Astrocyte (in vitro differentiated cells and primary cell): ENCODE measurements at regions not wholly inside any gene's neighbourhood (a gene's known extent, or its start where the extent isn't known, plus 50 kb on each side); places are given as distances from the start of the nearest gene placed in this dataset.

Experiments used
- DNase-seq: peaks from one replicate; pipeline ENCODE4 v3.0.0-alpha.2; 2010; ENCODE audit warnings: low read depth
- FAIRE-seq: peaks from 2 replicates; lab custom pipeline; 2011; peaks lifted over from hg19 to GRCh38; lab: Jason Lieb, UNC
- H2AFZ ChIP-seq: 2 replicates; pipeline ENCODE4 v1.6.0; 2012; ENCODE audit warnings: low read depth, low read length, inconsistent platforms
- H3K27ac ChIP-seq: 2 replicates; pipeline ENCODE4 v1.5.1; 2011; ENCODE audit warnings: low read depth, low read length, inconsistent platforms
- H3K27me3 ChIP-seq: 2 replicates; pipeline ENCODE4 v1.6.0; 2011; ENCODE audit warnings: low read length, inconsistent platforms; ENCODE audit not compliant: insufficient read depth
- H3K36me3 ChIP-seq: 2 replicates; pipeline ENCODE4 v1.5.1; 2011; ENCODE audit warnings: low read length, inconsistent platforms; ENCODE audit not compliant: insufficient read depth
- H3K4me1 ChIP-seq: 2 replicates; pipeline ENCODE4 v1.5.1; 2011; ENCODE audit warnings: low read length, inconsistent platforms; ENCODE audit not compliant: insufficient read depth
- H3K4me2 ChIP-seq: 2 replicates; pipeline ENCODE4 v1.6.0; 2012; ENCODE audit warnings: low read length, inconsistent platforms
- H3K4me3 ChIP-seq: 2 replicates; pipeline ENCODE4 v1.5.1; 2011; ENCODE audit warnings: low read depth, mild to moderate bottlenecking, low read length, inconsistent platforms; ENCODE audit not compliant: insufficient read depth
- H3K79me2 ChIP-seq: 2 replicates; pipeline ENCODE4 v1.6.0; 2012; ENCODE audit warnings: mild to moderate bottlenecking, low read length, inconsistent platforms; ENCODE audit not compliant: insufficient read depth
- H3K9ac ChIP-seq: 2 replicates; pipeline ENCODE4 v1.6.0; 2012; ENCODE audit warnings: mild to moderate bottlenecking, low read length, inconsistent platforms
- H3K9me3 ChIP-seq: 2 replicates; pipeline ENCODE4 v1.5.1; 2012; ENCODE audit warnings: low read depth, mild to moderate bottlenecking, low read length, inconsistent platforms; ENCODE audit not compliant: insufficient read depth
- H4K20me1 ChIP-seq: 2 replicates; pipeline ENCODE4 v1.6.0; 2012; ENCODE audit warnings: low read length, inconsistent platforms; ENCODE audit not compliant: insufficient read depth
- H3K27ac Mint-ChIP-seq: one replicate; pipeline ENCODE4 v1.8.0; 2021; ENCODE audit warnings: mild to moderate bottlenecking, mixed read lengths; ENCODE audit not compliant: unreplicated experiment
- H3K27me3 Mint-ChIP-seq: one replicate; pipeline ENCODE4 v1.8.0; 2021; ENCODE audit warnings: low read depth, mixed read lengths; ENCODE audit not compliant: unreplicated experiment
- H3K36me3 Mint-ChIP-seq: one replicate; pipeline ENCODE4 v1.8.0; 2021; ENCODE audit warnings: low read depth, mixed read lengths; ENCODE audit not compliant: unreplicated experiment
- H3K4me1 Mint-ChIP-seq: one replicate; pipeline ENCODE4 v1.8.0; 2021; ENCODE audit warnings: low read depth, mixed read lengths; ENCODE audit not compliant: unreplicated experiment
- H3K4me3 Mint-ChIP-seq: one replicate; pipeline ENCODE4 v1.8.0; 2021; ENCODE audit warnings: mild to moderate bottlenecking, moderate library complexity, mixed read lengths; ENCODE audit not compliant: unreplicated experiment
- H3K9me3 Mint-ChIP-seq: one replicate; pipeline ENCODE4 v1.8.0; 2021; ENCODE audit warnings: mild to moderate bottlenecking, mixed read lengths; ENCODE audit not compliant: unreplicated experiment
- CTCF ChIP-seq: IDR thresholded peaks from 2 replicates; pipeline ENCODE4 v1.5.1; 2011; ENCODE audit warnings: low read depth, mild to moderate bottlenecking, inconsistent platforms, low read length, moderate library complexity; ENCODE audit not compliant: insufficient read depth
- EZH2 ChIP-seq: IDR thresholded peaks from 2 replicates; pipeline ENCODE4 v1.6.1; 2012; ENCODE audit warnings: mild to moderate bottlenecking, low read length, inconsistent platforms; ENCODE audit not compliant: insufficient read depth

DNA sequence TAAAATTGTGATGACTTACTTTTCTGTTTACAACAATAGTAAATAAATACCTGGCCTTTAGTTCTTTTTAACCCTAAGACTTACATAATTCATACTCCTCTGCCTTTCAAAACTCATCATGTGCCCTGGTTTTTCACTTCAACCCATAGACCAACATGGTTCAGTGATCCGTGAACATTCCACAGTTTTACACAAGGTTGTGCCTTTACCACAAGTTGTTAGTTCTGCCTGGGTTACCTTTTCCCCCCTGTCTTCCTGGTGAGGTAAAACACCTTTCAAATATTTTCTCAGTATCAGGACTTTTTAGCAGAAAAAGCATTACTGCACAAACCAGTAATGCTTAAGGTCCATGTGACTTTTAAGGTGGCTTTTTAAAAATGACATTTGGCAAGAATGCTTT lies 1466.4 kb downstream of the PLA2G4A start:
- no peaks in the 10 kb centered on the region for H3K27me3 ChIP-seq
- Mint-ChIP-seq H3K36me3 (no peaks in the 10 kb centered on the region), H3K27ac (no peak overlapping the region), H3K4me1 (no peaks in the 10 kb centered on the region), H3K4me3 (no peak overlapping the region), H3K27me3 (no peaks in the 10 kb centered on the region), H3K9me3 (peaks cover 3% of the 10 kb centered on the region)
- H3K4me3 ChIP-seq = no peak overlapping the region
- H3K36me3 ChIP-seq = no peaks in the 10 kb centered on the region
- no peak overlapping the region for H2AFZ ChIP-seq
- H3K79me2 ChIP-seq = no peaks in the 10 kb centered on the region
- no peak for DNase-seq
- H3K4me2 ChIP-seq = no peak overlapping the region
- H3K4me1 ChIP-seq = no peaks in the 10 kb centered on the region
- no peak for TF ChIP-seq EZH2
- TF ChIP-seq CTCF = no peak
- H3K9me3 ChIP-seq = no peaks in the 10 kb centered on the region
- FAIRE-seq = no peak
- no peak overlapping the region for H3K9ac ChIP-seq
- no peaks in the 10 kb centered on the region for H4K20me1 ChIP-seq
- H3K27ac ChIP-seq = no peak overlapping the region

- H4K20me1 ChIP-seq = no peaks in the 10 kb centered on the region
- Mint-ChIP-seq H3K27me3 (no peaks in the 10 kb centered on the region), H3K36me3 (no peaks in the 10 kb centered on the region), H3K9me3 (peaks cover 2% of the 10 kb centered on the region), H3K27ac (no peak overlapping the region), H3K4me3 (no peak overlapping the region), H3K4me1 (no peaks in the 10 kb centered on the region)
- TF ChIP-seq CTCF (no peak), EZH2 (no peak)
- H3K36me3 ChIP-seq = no peaks in the 10 kb centered on the region
- no peaks in the 10 kb centered on the region for H3K27me3 ChIP-seq
- FAIRE-seq = no peak
- no peaks in the 10 kb centered on the region for H3K9me3 ChIP-seq
- no peak overlapping the region for H3K27ac ChIP-seq
- no peaks in the 10 kb centered on the region for H3K79me2 ChIP-seq
- no peak overlapping the region for H3K9ac ChIP-seq
- H3K4me2 ChIP-seq = no peak overlapping the region
- no peak overlapping the region for H3K4me3 ChIP-seq
- H3K4me1 ChIP-seq = no peaks in the 10 kb centered on the region
- no peak for DNase-seq
- H2AFZ ChIP-seq = no peak overlapping the region
Measured at GRCh38 chr1:188302746-188303145, 1474.0 kb downstream of the PLA2G4A start.

DNA sequence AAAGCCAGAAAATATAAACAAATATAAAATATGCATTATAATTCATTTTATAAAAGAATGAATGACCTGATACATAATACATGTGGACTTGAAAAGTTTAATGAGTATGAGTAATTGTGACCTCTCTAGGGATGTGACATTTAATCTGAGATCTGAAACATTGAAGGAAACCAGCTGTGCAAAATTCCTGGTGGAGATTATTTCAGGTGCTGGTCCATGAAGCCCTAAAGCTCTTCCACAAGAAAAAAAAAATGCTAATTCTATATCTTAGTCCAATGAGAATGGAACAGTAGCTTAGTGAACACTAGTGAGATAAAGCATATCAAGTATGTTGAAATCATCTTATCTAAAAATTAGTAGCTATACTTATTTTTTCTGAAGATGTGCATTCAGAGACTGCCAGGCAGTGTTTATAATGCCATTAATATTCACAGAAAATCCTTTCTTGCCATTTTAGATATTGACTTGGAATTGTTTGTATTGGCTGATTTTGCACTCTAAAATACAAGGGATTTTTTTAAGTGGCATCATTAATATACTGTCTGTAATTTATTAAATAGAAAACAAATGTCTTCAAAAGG lies 1485.9 kb downstream of the PLA2G4A start:
- Histone ChIP-seq H3K9me3 (no peaks in the 10 kb centered on the region), H3K4me2 (no peak overlapping the region), H3K27ac (no peak overlapping the region), H3K36me3 (no peaks in the 10 kb centered on the region), H3K4me1 (no peaks in the 10 kb centered on the region), H3K4me3 (no peak overlapping the region), H3K27me3 (no peaks in the 10 kb centered on the region), H3K79me2 (no peaks in the 10 kb centered on the region), H3K9ac (no peak overlapping the region), H4K20me1 (no peaks in the 10 kb centered on the region), H2AFZ (no peak overlapping the region)
- no peak for DNase-seq
- Mint-ChIP-seq H3K4me1 (no peaks in the 10 kb centered on the region), H3K27ac (no peak overlapping the region), H3K27me3 (no peaks in the 10 kb centered on the region), H3K36me3 (no peaks in the 10 kb centered on the region), H3K4me3 (no peak overlapping the region), H3K9me3 (no peaks in the 10 kb centered on the region)
- no peak for FAIRE-seq
- TF ChIP-seq EZH2 = no peak
- no peak for TF ChIP-seq CTCF
